Testis (tissue), 2 donors: ENCODE measurements at regions not wholly inside any gene's neighbourhood (a gene's known extent, or its start where the extent isn't known, plus 50 kb on each side); places are given as distances from the start of the nearest gene placed in this dataset.

Experiments
- CTCF ChIP-seq, 3 experiments: fragments of 450-650 bp in 2 of 3; fragments of 200-600 bp in 1 of 3; sonication (generic) in 1 of 3; IDR thresholded peaks; one replicate each; pipeline ENCODE4 v1.5.1; 2016 to 2019; ENCODE audit warnings: antibody characterized with exemption in 3 of 3, mild to moderate bottlenecking in 2 of 3, moderate library complexity in 1 of 3
- POLR2A ChIP-seq: fragments of 450-650 bp; IDR thresholded peaks from one replicate; pipeline ENCODE4 v1.6.1; 2017; ENCODE audit warnings: antibody characterized with exemption, mild to moderate bottlenecking, moderate library complexity

DNA sequence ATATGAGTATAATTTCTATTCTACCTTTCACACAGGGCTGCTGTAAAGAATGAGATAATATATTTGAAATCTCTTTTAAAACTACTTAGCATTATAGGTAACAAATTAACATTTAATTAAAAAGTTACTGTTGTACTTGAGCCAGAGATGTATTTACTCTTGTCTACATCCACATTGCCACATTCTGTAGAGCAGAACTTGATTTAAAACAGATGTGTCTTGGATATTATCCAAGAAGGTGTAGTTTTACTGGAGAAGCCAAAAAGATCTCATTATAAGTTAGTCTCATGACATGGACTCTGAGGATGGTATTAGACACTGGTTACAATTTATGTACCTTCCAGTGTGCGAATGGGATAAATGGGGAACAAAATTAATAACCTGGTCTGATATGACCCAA is 293.1 kb upstream of the CCNH start:
- TF ChIP-seq CTCF (IDR thresholded peaks at IDR 0.05) (no peak), POLR2A (no peak)
